Left colon (tissue), 2 donors: ENCODE measurements at regions not wholly inside any gene's neighbourhood (a gene's known extent, or its start where the extent isn't known, plus 50 kb on each side); places are given as distances from the start of the nearest gene placed in this dataset.
"Not testable (repeated sequence)": the region's sequence is repeated elsewhere in the genome, so short reads cannot be mapped to it uniquely, and the experiment has no call there.

Experiments used
- ATAC-seq: fragments of 200-7000 bp; cut with Tn5 transposase; one replicate; pipeline ENCODE4 v1.9.1; 2020; ENCODE audit warnings: mild to moderate bottlenecking, moderate library complexity
- DNase-seq, 2 donors: peaks; one replicate each; pipeline ENCODE4 v3.0.0-alpha.2; 2020
- intact Hi-C, 2 donors: fragments of 100-400 bp; cut with DNase I in 1 of 2; cut with micrococcal nuclease in 1 of 2; formaldehyde crosslinking; loops; one replicate each; pipeline versions ENCODE4 v1.11.2 to v1.14.0; 2022; cut with DNase I, micrococcal nuclease
- donor health status: DM: no; HTN: no; CAD: no.
- donor health status: DM: yes; HTN: yes; CAD: no.

GRCh38 chr5:158212237-158212636 lies 353.3 kb upstream of the CLINT1 start:
- ATAC-seq (no peak), DNase-seq (no peak)
- intact Hi-C loops = no loop called here

- no peak for ATAC-seq
- DNase-seq = no peak
- intact Hi-C loops = no loop called here
Measured at GRCh38 chr5:158209219-158209908, 350.4 kb upstream of the CLINT1 start.

GRCh38 chr5:158207733-158208132 lies 348.8 kb upstream of the CLINT1 start:
- intact Hi-C loops = no loop called here
- DNase-seq (no peak), ATAC-seq (no peak)

GRCh38 chr5:158205992-158206391 lies 347.0 kb upstream of the CLINT1 start:
- intact Hi-C loops = no loop called here
- ATAC-seq = no peak

GRCh38 chr5:158203261-158203660 lies 344.3 kb upstream of the CLINT1 start:
- ATAC-seq (no peak), DNase-seq (no peak)
- intact Hi-C loops = no loop called here

More at GRCh38 chr5:158205992-158206391, 347.0 kb upstream of the CLINT1 start:
- no peak for DNase-seq

- ATAC-seq (no peak), DNase-seq (no peak)
- intact Hi-C loops = no loop called here
Measured at GRCh38 chr5:158202801-158203200, 343.9 kb upstream of the CLINT1 start.

- DNase-seq = no peak
- no peak for ATAC-seq
- intact Hi-C loops = no loop called here
Measured at GRCh38 chr5:158200619-158201018, 341.7 kb upstream of the CLINT1 start.

- intact Hi-C loops = no loop called here
- DNase-seq = no peak
- no peak for ATAC-seq
Measured at GRCh38 chr5:158198636-158199035, 339.7 kb upstream of the CLINT1 start.

GRCh38 chr5:158195416-158196210 lies 336.7 kb upstream of the CLINT1 start:
- DNase-seq (no peak), ATAC-seq (no peak)
- intact Hi-C loops = no loop called here

GRCh38 chr5:158194561-158194976 lies 335.6 kb upstream of the CLINT1 start:
- ATAC-seq (no peak), DNase-seq (no peak)

GRCh38 chr5:158193395-158193794 lies 334.4 kb upstream of the CLINT1 start:
- ATAC-seq, DNase-seq, intact Hi-C loops: not testable (repeated sequence)

More at GRCh38 chr5:158194561-158194976, 335.6 kb upstream of the CLINT1 start:
- intact Hi-C loops = no loop called here

- DNase-seq = no peak
- no peak for ATAC-seq
- intact Hi-C loops = no loop called here
Measured at GRCh38 chr5:158180407-158180806, 321.5 kb upstream of the CLINT1 start.

- intact Hi-C loops = loop anchor here (5.0 to 10.0 kb wide), 2 partner anchors 516 to 928 kb away; no protein-coding TSS in a partner anchor
- no peak for ATAC-seq
Measured at GRCh38 chr5:158179271-158179670, 320.3 kb upstream of the CLINT1 start.

GRCh38 chr5:158178535-158178934 lies 319.6 kb upstream of the CLINT1 start:
- intact Hi-C loops = loop anchor here (5.0 to 10.0 kb wide), 2 partner anchors 516 to 929 kb away; no protein-coding TSS in a partner anchor
- ATAC-seq (no peak), DNase-seq (no peak)

More at GRCh38 chr5:158179271-158179670, 320.3 kb upstream of the CLINT1 start:
- no peak for DNase-seq

- intact Hi-C loops = loop anchor here (5.0 to 10.0 kb wide), 2 partner anchors 518 to 930 kb away; no protein-coding TSS in a partner anchor
- DNase-seq (no peak), ATAC-seq (no peak)
Measured at GRCh38 chr5:158177146-158177545, 318.2 kb upstream of the CLINT1 start.

GRCh38 chr5:158175934-158176481 lies 317.1 kb upstream of the CLINT1 start:
- ATAC-seq (peak; percentile 87), DNase-seq (peak; percentile 79 to 80)
- intact Hi-C loops = loop anchor here (2.0 to 10.0 kb wide), 3 partner anchors 519 to 931 kb away; no protein-coding TSS in a partner anchor

GRCh38 chr5:158174918-158175851 lies 316.2 kb upstream of the CLINT1 start:
- DNase-seq = peak; percentile 55 to 84
- ATAC-seq = peak; percentile 54
- intact Hi-C loops = loop anchor here (2.0 to 10.0 kb wide), 3 partner anchors 520 to 932 kb away; no protein-coding TSS in a partner anchor

- DNase-seq (no peak), ATAC-seq (no peak)
- intact Hi-C loops = loop anchor here (2.0 to 10.0 kb wide), 2 partner anchors 521 kb away; no protein-coding TSS in a partner anchor
Measured at GRCh38 chr5:158174026-158174425, 315.1 kb upstream of the CLINT1 start.
